Panc1 (cell line): ENCODE measurements at regions not wholly inside any gene's neighbourhood (a gene's known extent, or its start where the extent isn't known, plus 50 kb on each side); places are given as distances from the start of the nearest gene placed in this dataset.

Experiments
- CTCF ChIP-seq: fragments of 450-650 bp; IDR thresholded peaks from 2 replicates; pipeline ENCODE4 v1.5.1; 2017; ENCODE audit warnings: mild to moderate bottlenecking
- POLR2AphosphoS5 ChIP-seq: IDR thresholded peaks from 2 replicates; pipeline ENCODE4 v1.6.1; 2012; ENCODE audit warnings: mild to moderate bottlenecking, low read depth, low read length, moderate library complexity

GRCh38 chr2:78063246-78064020 is 541.3 kb upstream of the LRRTM4 start:
- no peak for TF ChIP-seq CTCF
- no peak for TF ChIP-seq POLR2AphosphoS5
